ENCODE measurements at regions not wholly inside any gene's neighbourhood (a gene's known extent, or its start where the extent isn't known, plus 50 kb on each side); places are given as distances from the start of the nearest gene placed in this dataset.

- Histone ChIP-seq H3K79me2 (ENCODE audit: insufficient read depth) (no peaks in the 10 kb centered on the region), H3K4me3 (ENCODE audit: low read depth in 2 of 2, low read length in 1 of 2) (no peak overlapping the region), H3K27ac (ENCODE audit: low read depth in 2 of 2, low read length in 1 of 2) (no peak overlapping the region), H3K4me1 (ENCODE audit: control insufficient read depth in 1 of 2, insufficient read depth in 2 of 2, low read depth in 1 of 2, low read length in 1 of 2) (no peaks in the 10 kb centered on the region), H3K9me2 (no peaks in the 10 kb centered on the region), H3F3A (replicated peaks; ENCODE audit: insufficient read depth) (no peaks in the 10 kb centered on the region), H2AFZ (ENCODE audit: low read depth) (no peak overlapping the region), H4K20me1 (ENCODE audit: insufficient read depth) (no peaks in the 10 kb centered on the region), H3K9me3 (no peaks in the 10 kb centered on the region), H3K4me2 (no peak overlapping the region), H3K27me3 (ENCODE audit: insufficient read depth) (no peaks in the 10 kb centered on the region; the same call in 1 of the 2 replicates), H3K36me3 (replicated peaks in 1 of 2; ENCODE audit: control insufficient read depth in 1 of 2, insufficient read depth in 2 of 2, low read length in 1 of 2) (no peaks in the 10 kb centered on the region), H3K9ac (no peak overlapping the region)
- TF ChIP-seq GATA2 (CRISPR knock-in tag; IDR thresholded peaks at IDR 0.05) = no peak
- WGBS (ENCODE audit: low lambda C conversion rate) = 53% methylated on average over 19 of the region's 22 CpGs
- no peak for DNase-seq
- ChIA-PET POLR2A (no interaction called here), CTCF (no interaction called here)
Measured at GRCh38 chr15:101562428-101563059, 73.0 kb upstream of the PCSK6 start.

DNA sequence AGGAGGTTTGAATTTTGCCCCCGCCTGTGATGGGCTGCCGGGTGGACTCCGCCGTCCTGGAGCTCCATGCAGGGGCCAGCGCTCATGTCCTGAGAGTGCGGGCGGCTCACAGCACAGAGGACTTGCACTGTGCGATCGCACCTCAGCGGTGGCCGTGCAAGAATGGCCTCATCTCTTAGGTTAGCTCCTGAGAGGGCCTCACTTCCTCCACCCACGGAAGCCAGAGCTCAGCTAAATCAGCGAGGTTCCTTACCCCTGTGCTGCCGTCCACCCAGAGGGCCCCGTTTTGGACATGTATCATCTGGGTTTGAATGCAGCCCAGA, 72.0 kb upstream of the PCSK6 start:
- 55% methylated on average over 8 of the region's 15 CpGs for WGBS (ENCODE audit: low lambda C conversion rate)
- no peak overlapping the region for H3K4me3 ChIP-seq (ENCODE audit: low read depth in 2 of 2, low read length in 1 of 2)

More for the DNA sequence above, 72.0 kb upstream of the PCSK6 start:
- TF ChIP-seq YY1 (IDR thresholded peaks at IDR 0.05; ENCODE audit: low read depth) (no peak), SMC3 (IDR thresholded peaks at IDR 0.05; ENCODE audit: low read depth, low read length) (no peak), USF1 (IDR thresholded peaks at IDR 0.05; ENCODE audit: borderline replicate concordance, low read depth) (no peak), RAD21 (IDR thresholded peaks at IDR 0.05; ENCODE audit: low read length) (no peak), TAF1 (IDR thresholded peaks at IDR 0.05; ENCODE audit: borderline replicate concordance, low read depth, low read length) (no peak), ELF1 (IDR thresholded peaks at IDR 0.05) (no peak), FOSL2 (IDR thresholded peaks at IDR 0.05; ENCODE audit: borderline replicate concordance, low read depth) (no peak), RCOR1 (IDR thresholded peaks at IDR 0.05; ENCODE audit: low read length) (no peak), POLR2AphosphoS5 (IDR thresholded peaks at IDR 0.05; ENCODE audit: low read depth, low read length) (no peak)
- TF ChIP-seq, protein P1, sequence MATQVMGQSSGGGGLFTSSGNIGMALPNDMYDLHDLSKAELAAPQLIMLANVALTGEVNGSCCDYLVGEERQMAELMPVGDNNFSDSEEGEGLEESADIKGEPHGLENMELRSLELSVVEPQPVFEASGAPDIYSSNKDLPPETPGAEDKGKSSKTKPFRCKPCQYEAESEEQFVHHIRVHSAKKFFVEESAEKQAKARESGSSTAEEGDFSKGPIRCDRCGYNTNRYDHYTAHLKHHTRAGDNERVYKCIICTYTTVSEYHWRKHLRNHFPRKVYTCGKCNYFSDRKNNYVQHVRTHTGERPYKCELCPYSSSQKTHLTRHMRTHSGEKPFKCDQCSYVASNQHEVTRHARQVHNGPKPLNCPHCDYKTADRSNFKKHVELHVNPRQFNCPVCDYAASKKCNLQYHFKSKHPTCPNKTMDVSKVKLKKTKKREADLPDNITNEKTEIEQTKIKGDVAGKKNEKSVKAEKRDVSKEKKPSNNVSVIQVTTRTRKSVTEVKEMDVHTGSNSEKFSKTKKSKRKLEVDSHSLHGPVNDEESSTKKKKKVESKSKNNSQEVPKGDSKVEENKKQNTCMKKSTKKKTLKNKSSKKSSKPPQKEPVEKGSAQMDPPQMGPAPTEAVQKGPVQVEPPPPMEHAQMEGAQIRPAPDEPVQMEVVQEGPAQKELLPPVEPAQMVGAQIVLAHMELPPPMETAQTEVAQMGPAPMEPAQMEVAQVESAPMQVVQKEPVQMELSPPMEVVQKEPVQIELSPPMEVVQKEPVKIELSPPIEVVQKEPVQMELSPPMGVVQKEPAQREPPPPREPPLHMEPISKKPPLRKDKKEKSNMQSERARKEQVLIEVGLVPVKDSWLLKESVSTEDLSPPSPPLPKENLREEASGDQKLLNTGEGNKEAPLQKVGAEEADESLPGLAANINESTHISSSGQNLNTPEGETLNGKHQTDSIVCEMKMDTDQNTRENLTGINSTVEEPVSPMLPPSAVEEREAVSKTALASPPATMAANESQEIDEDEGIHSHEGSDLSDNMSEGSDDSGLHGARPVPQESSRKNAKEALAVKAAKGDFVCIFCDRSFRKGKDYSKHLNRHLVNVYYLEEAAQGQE (IDR thresholded peaks at IDR 0.05; ENCODE audit: low read depth, low read length) = no peak
- TF ChIP-seq, protein P2, sequence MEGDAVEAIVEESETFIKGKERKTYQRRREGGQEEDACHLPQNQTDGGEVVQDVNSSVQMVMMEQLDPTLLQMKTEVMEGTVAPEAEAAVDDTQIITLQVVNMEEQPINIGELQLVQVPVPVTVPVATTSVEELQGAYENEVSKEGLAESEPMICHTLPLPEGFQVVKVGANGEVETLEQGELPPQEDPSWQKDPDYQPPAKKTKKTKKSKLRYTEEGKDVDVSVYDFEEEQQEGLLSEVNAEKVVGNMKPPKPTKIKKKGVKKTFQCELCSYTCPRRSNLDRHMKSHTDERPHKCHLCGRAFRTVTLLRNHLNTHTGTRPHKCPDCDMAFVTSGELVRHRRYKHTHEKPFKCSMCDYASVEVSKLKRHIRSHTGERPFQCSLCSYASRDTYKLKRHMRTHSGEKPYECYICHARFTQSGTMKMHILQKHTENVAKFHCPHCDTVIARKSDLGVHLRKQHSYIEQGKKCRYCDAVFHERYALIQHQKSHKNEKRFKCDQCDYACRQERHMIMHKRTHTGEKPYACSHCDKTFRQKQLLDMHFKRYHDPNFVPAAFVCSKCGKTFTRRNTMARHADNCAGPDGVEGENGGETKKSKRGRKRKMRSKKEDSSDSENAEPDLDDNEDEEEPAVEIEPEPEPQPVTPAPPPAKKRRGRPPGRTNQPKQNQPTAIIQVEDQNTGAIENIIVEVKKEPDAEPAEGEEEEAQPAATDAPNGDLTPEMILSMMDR (IDR thresholded peaks at IDR 0.05) = no peak
- H3K4me1 ChIP-seq (ENCODE audit: control insufficient read depth in 1 of 2, insufficient read depth in 2 of 2, low read depth in 1 of 2, low read length in 1 of 2) = no peaks in the 10 kb centered on the region
- no peaks in the 10 kb centered on the region for H3K9me2 ChIP-seq
- no peaks in the 10 kb centered on the region for H3K79me2 ChIP-seq (ENCODE audit: insufficient read depth)
- no peaks in the 10 kb centered on the region for H3K9me3 ChIP-seq
- no peak overlapping the region for H3K9ac ChIP-seq
- no peak overlapping the region for H3K27ac ChIP-seq (ENCODE audit: low read depth in 2 of 2, low read length in 1 of 2)
- POLR2A ChIA-PET = no interaction called here
- H3K27me3 ChIP-seq (ENCODE audit: insufficient read depth) = no peaks in the 10 kb centered on the region; the same call in 1 of the 2 replicates
- H3K4me2 ChIP-seq = no peak overlapping the region
- no peak for DNase-seq
- CTCF ChIA-PET = no interaction called here
- no peaks in the 10 kb centered on the region for H3F3A ChIP-seq (replicated peaks; ENCODE audit: insufficient read depth)
- H4K20me1 ChIP-seq (ENCODE audit: insufficient read depth) = no peaks in the 10 kb centered on the region
- no peaks in the 10 kb centered on the region for H3K36me3 ChIP-seq (replicated peaks in 1 of 2; ENCODE audit: control insufficient read depth in 1 of 2, insufficient read depth in 2 of 2, low read length in 1 of 2)
- H2AFZ ChIP-seq (ENCODE audit: low read depth) = no peak overlapping the region

Data from SK-N-SH (cell line).